ENCODE measurements at regions not wholly inside any gene's neighbourhood (a gene's known extent, or its start where the extent isn't known, plus 50 kb on each side); places are given as distances from the start of the nearest gene placed in this dataset.
A peak's percentile ranks its signal among the peaks of the same experiment; 100 is the strongest.

- TF ChIP-seq ATF2 (CRISPR knock-in tag; IDR thresholded peaks at IDR 0.05; ENCODE audit: borderline replicate concordance, low read depth) (no peak), SMAD3 (CRISPR knock-in tag; IDR thresholded peaks at IDR 0.05; ENCODE audit: borderline replicate concordance) (no peak), TEAD1 (CRISPR knock-in tag; IDR thresholded peaks at IDR 0.05) (no peak), E2F5 (CRISPR knock-in tag; IDR thresholded peaks at IDR 0.05) (no peak), ZNF138 (CRISPR knock-in tag; conservative IDR thresholded peaks at IDR 0.05) (no peak), FOXP4 (CRISPR knock-in tag; IDR thresholded peaks at IDR 0.05) (no peak)
Measured at GRCh38 chr3:128561504-128561903, 68.5 kb upstream of the GATA2 start (continued).

- Mint-ChIP-seq H3K9me3 (no peaks in the 10 kb centered on the region; the same call in 1 of the 2 replicates), H3K27me3 (ENCODE audit: low read depth) (peaks cover 11% of the 10 kb centered on the region), H3K27ac (no peak overlapping the region), H3K36me3 (no peaks in the 10 kb centered on the region), H3K4me1 (peaks cover 13% of the 10 kb centered on the region), H3K4me3 (no peak overlapping the region)
- no peak for TF ChIP-seq RORB (CRISPR knock-in tag; IDR thresholded peaks at IDR 0.05)
- no peak for TF ChIP-seq NR2C2 (CRISPR knock-in tag; IDR thresholded peaks at IDR 0.05)
- no peak for TF ChIP-seq NFE2L1 (CRISPR knock-in tag; IDR thresholded peaks at IDR 0.05)
- no peak for TF ChIP-seq CDX4 (CRISPR knock-in tag; IDR thresholded peaks at IDR 0.05; ENCODE audit: borderline replicate concordance)
- TF ChIP-seq ELF4 (CRISPR knock-in tag; IDR thresholded peaks at IDR 0.05; ENCODE audit: low read depth): no peak
- TF ChIP-seq ATF3 (CRISPR knock-in tag; conservative IDR thresholded peaks at IDR 0.05): no peak
- ATAC-seq: no peak
- no peak for DNase-seq (ENCODE audit: low spot score)
- ChIA-PET CTCF (interaction anchor here (1.8 kb wide), 1 partner anchor 12 kb away, joined by 7 read pairs; no protein-coding TSS in a partner anchor), POLR2A (interaction anchor here (0.7 kb wide), 1 partner anchor 114 kb away, joined by 7 read pairs; no protein-coding TSS in a partner anchor)
Measured at GRCh38 chr3:128560768-128561167, 67.8 kb upstream of the GATA2 start.

- no peak overlapping the region for H3K4me3 Mint-ChIP-seq
- peak overlapping the region; percentile 2; the same call in 1 of the 2 replicates for H3K27ac Mint-ChIP-seq
- POLR2A ChIA-PET: interaction anchor here (0.7 kb wide), 1 partner anchor 113 kb away, joined by 7 read pairs; no protein-coding TSS in a partner anchor
- DNase-seq (ENCODE audit: low spot score): no peak
- no peaks in the 10 kb centered on the region; the same call in 1 of the 2 replicates for H3K9me3 Mint-ChIP-seq
- peaks cover 15% of the 10 kb centered on the region for H3K27me3 Mint-ChIP-seq (ENCODE audit: low read depth)
- CTCF ChIA-PET: no interaction called here
- ATAC-seq: no peak
- H3K36me3 Mint-ChIP-seq: no peaks in the 10 kb centered on the region
- TF ChIP-seq CTCF (IDR thresholded peaks at IDR 0.05) (no peak), NR3C1 (CRISPR knock-in tag; conservative IDR thresholded peaks at IDR 0.05; ENCODE audit: low read depth) (no peak), FOXK1 (CRISPR knock-in tag; IDR thresholded peaks at IDR 0.05) (0 out of 2 replicates have a peak, but pooled peaks have one; percentile 23), ZNF396 (CRISPR knock-in tag; IDR thresholded peaks at IDR 0.05; ENCODE audit: borderline replicate concordance) (no peak)
- peaks cover 15% of the 10 kb centered on the region for H3K4me1 Mint-ChIP-seq
Measured at GRCh38 chr3:128559486-128560225, 66.7 kb upstream of the GATA2 start.

All from WTC11 (cell line).